Hippocampal formation (tissue), 2 donors: ENCODE measurements at regions not wholly inside any gene's neighbourhood (a gene's known extent, or its start where the extent isn't known, plus 50 kb on each side); places are given as distances from the start of the nearest gene placed in this dataset.

ENCODE experiments used
- DNase-seq, 2 donors: peaks; one replicate each; lab custom pipeline; 2025; lab: John Stamatoyannopoulos, UW

GRCh38 chr2:120425014-120425413, 79.1 kb downstream of the INHBB start:
- no peak for DNase-seq

GRCh38 chr2:120428748-120429147, 82.8 kb downstream of the INHBB start:
- DNase-seq = no peak

DNA sequence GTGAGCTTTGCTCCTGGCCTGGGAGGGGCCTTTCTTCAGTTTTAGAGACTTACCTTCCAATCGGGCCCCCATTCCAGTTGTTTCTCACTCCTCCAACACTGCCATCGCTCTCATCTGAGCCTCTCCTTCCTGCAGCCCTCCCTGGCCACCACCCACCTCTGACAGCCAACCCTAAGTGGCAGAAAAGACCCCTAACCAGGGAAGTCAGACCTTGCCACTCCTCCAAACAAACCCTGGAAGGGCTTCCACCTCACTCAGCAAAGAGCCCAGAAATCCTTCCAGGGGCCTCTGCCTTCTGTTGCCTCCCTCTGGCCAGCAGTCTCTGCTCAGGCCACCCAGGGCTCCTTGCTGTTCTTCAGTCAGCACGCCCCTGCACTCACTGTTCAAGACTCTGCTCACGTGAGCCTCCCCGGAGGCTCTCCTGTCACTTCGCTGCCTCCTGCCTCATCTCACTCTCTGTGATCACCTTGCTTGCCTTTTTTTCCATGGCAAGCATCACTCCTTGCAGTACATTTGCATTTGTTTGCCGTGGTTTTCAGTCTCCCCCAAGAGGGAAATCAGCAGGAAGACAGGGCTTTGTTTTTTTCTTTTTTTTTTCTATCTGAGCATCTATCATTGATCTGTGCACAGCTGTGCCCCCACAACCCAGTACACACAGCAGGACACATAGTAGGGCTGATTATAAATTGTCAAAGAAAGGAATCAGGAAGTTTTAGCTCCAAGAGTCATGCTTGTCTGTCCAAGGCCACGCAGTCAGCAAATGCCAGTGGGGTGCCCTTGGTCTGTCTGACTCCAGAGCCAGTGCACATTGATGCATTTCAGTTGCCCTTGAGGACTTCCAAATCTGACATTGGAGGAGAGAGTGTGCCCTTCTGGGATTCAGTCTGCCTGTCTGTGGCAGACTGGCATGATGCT, 83.9 kb downstream of the INHBB start:
- DNase-seq = no peak

DNA sequence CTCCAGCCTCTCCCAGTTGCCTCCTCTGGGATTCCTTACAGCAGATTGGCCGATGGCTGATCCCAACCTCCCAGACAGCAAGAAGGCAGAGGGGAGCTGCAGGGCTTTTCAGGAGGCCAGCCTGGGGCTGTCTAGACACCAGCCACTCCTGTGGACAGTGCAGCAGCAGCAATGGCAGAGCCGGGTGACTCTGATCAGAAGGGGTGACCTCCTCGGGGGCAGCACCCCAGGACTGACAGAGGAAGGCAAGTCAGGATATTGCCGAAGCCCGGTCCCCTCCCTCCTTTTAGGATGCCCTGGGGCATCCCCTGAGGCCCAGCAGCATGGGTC, 84.5 kb downstream of the INHBB start:
- no peak for DNase-seq

DNA sequence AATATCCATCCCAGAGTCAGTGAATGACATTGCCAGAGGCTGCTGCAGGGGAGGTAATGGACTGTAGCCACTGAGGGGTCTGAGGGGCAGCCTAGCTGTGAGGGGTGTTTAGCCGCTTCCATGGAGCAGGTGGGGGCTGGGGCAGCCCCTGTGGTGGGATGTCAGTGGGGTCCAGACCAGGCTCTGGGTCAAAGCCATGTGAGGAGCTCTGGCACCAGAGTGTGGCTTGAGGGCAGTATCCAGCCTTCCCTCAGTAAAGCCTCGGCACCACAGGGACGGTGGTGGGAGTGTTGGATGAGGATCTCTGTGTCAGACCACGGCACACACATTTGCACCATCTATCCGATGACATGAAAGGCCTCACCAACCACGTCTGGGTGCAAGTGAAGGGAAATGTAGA, 85.0 kb downstream of the INHBB start:
- no peak for DNase-seq

- DNase-seq = no peak
These were observed 85.7 kb downstream of the INHBB start for GRCh38 chr2:120431386-120432292.

GRCh38 chr2:120432293-120432975, 86.5 kb downstream of the INHBB start:
- no peak for DNase-seq

DNA sequence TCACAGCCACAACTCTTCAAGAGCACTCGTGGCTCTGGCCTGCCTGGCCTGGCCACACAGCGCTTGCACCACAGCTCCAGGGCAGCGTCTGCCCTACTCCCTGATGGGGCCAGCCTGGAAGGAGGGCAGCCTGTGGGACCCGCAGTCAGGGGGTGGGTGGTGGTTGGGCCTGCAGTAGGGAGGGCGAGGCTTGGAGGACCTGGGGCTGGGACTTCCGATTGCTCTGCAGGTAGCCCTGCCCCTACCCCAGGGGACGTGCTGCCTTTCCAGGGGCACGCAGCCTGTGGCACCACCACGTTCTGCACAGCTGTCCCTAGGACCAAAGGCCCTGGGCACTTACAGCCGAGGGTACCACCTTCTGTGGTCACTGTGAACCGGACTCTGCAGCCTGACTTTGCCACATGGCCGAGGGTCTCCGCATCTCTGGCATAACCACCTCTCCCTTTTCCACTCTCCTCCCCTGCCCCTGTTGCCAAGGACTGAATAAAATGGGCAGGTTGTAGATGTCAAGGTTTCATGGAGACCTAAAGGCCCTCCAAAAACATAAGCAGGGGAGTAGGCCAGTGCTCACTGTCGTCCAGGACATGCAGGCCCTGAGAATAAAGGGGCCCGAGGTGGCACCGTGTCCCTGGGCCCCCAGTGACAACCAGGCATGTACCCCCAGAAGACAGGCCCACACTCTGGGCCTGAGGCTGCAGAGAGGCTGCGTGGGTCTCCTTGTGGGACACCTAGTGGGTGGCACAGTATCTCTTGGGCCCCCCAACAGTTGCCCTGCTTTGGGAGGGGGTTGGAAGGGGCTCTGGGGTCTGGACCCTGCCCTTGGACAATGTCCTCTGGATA, 87.3 kb downstream of the INHBB start:
- no peak for DNase-seq

DNA sequence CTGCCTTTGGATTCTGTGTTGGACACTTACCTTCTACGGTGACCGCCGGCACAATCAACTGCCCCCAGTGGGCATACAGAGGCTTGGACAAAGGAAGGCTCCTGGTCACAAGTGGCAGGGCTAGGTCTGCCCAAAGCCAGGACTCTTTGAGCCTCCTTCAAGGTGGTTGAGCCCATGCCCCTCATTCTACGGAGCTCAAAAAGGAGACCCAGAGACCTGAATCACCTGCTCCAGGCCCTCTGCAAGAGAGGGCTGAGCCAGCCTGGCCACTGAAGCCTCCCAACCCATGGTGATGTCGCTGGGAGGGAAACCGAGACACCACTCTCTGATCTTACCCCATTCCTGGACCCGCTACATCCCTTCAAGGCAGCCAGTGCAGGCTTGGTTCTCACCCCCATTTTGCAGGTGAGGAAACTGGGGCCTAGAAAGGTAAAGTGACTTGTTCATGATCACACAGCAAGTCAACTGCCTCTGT, 87.9 kb downstream of the INHBB start:
- DNase-seq = no peak

GRCh38 chr2:120434492-120435308, 88.8 kb downstream of the INHBB start:
- no peak for DNase-seq

- DNase-seq = no peak
These were observed 89.9 kb downstream of the INHBB start for GRCh38 chr2:120435671-120436459.

GRCh38 chr2:120436460-120436739, 90.5 kb downstream of the INHBB start:
- DNase-seq = no peak

- DNase-seq = no peak
These were observed 91.1 kb downstream of the INHBB start for GRCh38 chr2:120436885-120437603.

GRCh38 chr2:120437604-120438000, 91.7 kb downstream of the INHBB start:
- DNase-seq = no peak

GRCh38 chr2:120438301-120439066, 92.5 kb downstream of the INHBB start:
- DNase-seq = no peak

DNA sequence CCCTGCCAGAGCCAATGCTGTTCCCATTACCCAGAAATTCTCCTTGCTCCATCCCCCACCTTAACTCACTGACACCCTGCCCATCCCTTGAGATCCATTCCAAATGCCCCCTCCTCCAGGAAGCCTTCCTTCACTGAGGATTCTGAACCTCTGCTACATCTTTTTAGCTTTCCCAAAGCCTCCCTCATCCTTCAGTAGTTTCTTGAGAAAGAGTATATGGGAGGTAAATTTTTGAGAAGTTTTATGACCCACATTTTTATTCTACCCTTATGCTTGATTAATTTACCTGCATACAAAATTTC, 93.1 kb downstream of the INHBB start:
- DNase-seq = no peak

GRCh38 chr2:120439637-120440384, 93.9 kb downstream of the INHBB start:
- DNase-seq = no peak
